CD14-positive monocyte (primary cell): ENCODE measurements at regions not wholly inside any gene's neighbourhood (a gene's known extent, or its start where the extent isn't known, plus 50 kb on each side); places are given as distances from the start of the nearest gene placed in this dataset.

Source experiments
- DNase-seq, 3 donors: peaks; one replicate each; pipeline ENCODE4 v3.0.0-alpha.2; 2011 to 2022
- H2AFZ ChIP-seq: 2 replicates; pipeline ENCODE4 v1.6.0; 2012; ENCODE audit warnings: mild to moderate bottlenecking, low read depth, low read length, inconsistent platforms; ENCODE audit not compliant: insufficient read depth, poor library complexity, severe bottlenecking
- H3K27ac ChIP-seq, 2 donors: 1 replicate in 1 of 2; 2 replicates in 1 of 2; pipeline ENCODE4 v1.5.1; 2012 to 2013; ENCODE audit warnings: low read length in 2 of 2, control low read depth in 1 of 2, inconsistent platforms in 1 of 2, low read depth in 1 of 2, mild to moderate bottlenecking in 1 of 2
- H3K27me3 ChIP-seq, 2 donors: one replicate each; pipeline versions ENCODE4 v1.6.0 to v1.6.1; 2011 to 2013; ENCODE audit warnings: low read length in 2 of 2; ENCODE audit not compliant: control insufficient read depth in 2 of 2, insufficient read depth in 2 of 2
- H3K36me3 ChIP-seq, 2 donors: replicated peaks in 1 of 2; 1 replicate in 1 of 2; 2 replicates in 1 of 2; pipeline versions ENCODE4 v1.5.1 to v1.6.1; 2012 to 2013; ENCODE audit warnings: low read length in 2 of 2, control low read depth in 1 of 2, inconsistent platforms in 1 of 2, mild to moderate bottlenecking in 1 of 2; ENCODE audit not compliant: insufficient read depth in 2 of 2, control insufficient read depth in 1 of 2
- H3K4me1 ChIP-seq, 2 donors: 1 replicate in 1 of 2; 2 replicates in 1 of 2; pipeline versions ENCODE4 v1.5.1 to v1.6.1; 2012 to 2013; ENCODE audit warnings: low read length in 2 of 2, control low read depth in 1 of 2, inconsistent platforms in 1 of 2, mild to moderate bottlenecking in 1 of 2, moderate library complexity in 1 of 2; ENCODE audit not compliant: insufficient read depth in 2 of 2, control insufficient read depth in 1 of 2
- H3K4me2 ChIP-seq: replicated peaks from 2 replicates; pipeline ENCODE3; 2012; ENCODE audit warnings: low read length, moderate library complexity, mild to moderate bottlenecking; ENCODE audit not compliant: poor library complexity, severe bottlenecking; ENCODE audit errors: extremely low read depth
- H3K4me3 ChIP-seq, 3 experiments: fragments of 200-600 bp in 1 of 3; sonication (generic) in 1 of 3; replicated peaks in 1 of 3; 1 replicate in 2 of 3; 2 replicates in 1 of 3; pipeline ENCODE4 v1.5.1; 2011 to 2013; ENCODE audit warnings: low read length in 3 of 3, mild to moderate bottlenecking in 3 of 3, control low read depth in 2 of 3, low read depth in 2 of 3, inconsistent platforms in 1 of 3, moderate library complexity in 1 of 3
- H3K79me2 ChIP-seq: 2 replicates; pipeline ENCODE4 v1.6.0; 2012; ENCODE audit warnings: mild to moderate bottlenecking, control low read depth, inconsistent platforms, low read length, moderate library complexity; ENCODE audit not compliant: insufficient read depth
- H3K9ac ChIP-seq: 2 replicates; pipeline ENCODE4 v1.6.0; 2017; ENCODE audit warnings: low read length, mild to moderate bottlenecking; ENCODE audit not compliant: insufficient read depth, poor library complexity, severe bottlenecking
- H3K9me3 ChIP-seq, 2 donors: replicated peaks in 1 of 2; 1 replicate in 1 of 2; 2 replicates in 1 of 2; pipeline versions ENCODE4 v1.5.1 to v1.6.1; 2012 to 2013; ENCODE audit warnings: low read length in 2 of 2, control low read depth in 1 of 2; ENCODE audit not compliant: control insufficient read depth in 1 of 2, insufficient read depth in 1 of 2
- H4K20me1 ChIP-seq: 2 replicates; pipeline ENCODE4 v1.6.0; 2012; ENCODE audit warnings: mild to moderate bottlenecking, low read length, control low read depth, moderate library complexity; ENCODE audit not compliant: insufficient read depth
- H3K27ac Mint-ChIP-seq, 7 donors: one replicate each; pipeline ENCODE4 v1.8.0; 2020; ENCODE audit warnings: mild to moderate bottlenecking in 7 of 7, mixed read lengths in 7 of 7, moderate library complexity in 6 of 7, inconsistent platforms in 2 of 7
- H3K27me3 Mint-ChIP-seq, 3 donors: one replicate each; pipeline ENCODE4 v1.8.0; 2021 to 2022; ENCODE audit warnings: low read depth in 3 of 3, mild to moderate bottlenecking in 3 of 3, mixed read lengths in 3 of 3, moderate library complexity in 3 of 3, inconsistent platforms in 1 of 3
- H3K36me3 Mint-ChIP-seq, 2 donors: one replicate each; pipeline ENCODE4 v1.8.0; 2020; ENCODE audit warnings: mixed read lengths in 2 of 2, inconsistent platforms in 1 of 2, mild to moderate bottlenecking in 1 of 2
- H3K4me1 Mint-ChIP-seq: one replicate; pipeline ENCODE4 v1.8.0; 2020; ENCODE audit warnings: mild to moderate bottlenecking, mixed read lengths
- H3K4me3 Mint-ChIP-seq, 2 donors: one replicate each; pipeline ENCODE4 v1.8.0; 2020; ENCODE audit warnings: mild to moderate bottlenecking in 2 of 2, mixed read lengths in 2 of 2, moderate library complexity in 1 of 2
- H3K9me3 Mint-ChIP-seq, 7 donors: one replicate each; pipeline ENCODE4 v1.8.0; 2020 to 2022; ENCODE audit warnings: mixed read lengths in 7 of 7, mild to moderate bottlenecking in 6 of 7, moderate library complexity in 6 of 7, inconsistent platforms in 2 of 7
- WGBS: methylation state at CpG from one replicate; pipeline ENCODE4 v1.1.5; 2013; ENCODE audit warnings: missing lambda C conversion rate; ENCODE audit not compliant: insufficient coverage; 5-methylcytosine and 5-hydroxymethylcytosine counted together
- intact Hi-C, 2 donors: fragments of 100-400 bp; cut with micrococcal nuclease; formaldehyde crosslinking; loops; one replicate each; pipeline versions ENCODE4 v1.15.0 to v1.15.1; 2023
- TF ChIP-seq, protein P1 (sequence below): fragments of 200-600 bp; IDR thresholded peaks from one replicate; pipeline ENCODE4 v1.8.0; 2022; ENCODE audit warnings: antibody characterized with exemption, mild to moderate bottlenecking

DNA sequence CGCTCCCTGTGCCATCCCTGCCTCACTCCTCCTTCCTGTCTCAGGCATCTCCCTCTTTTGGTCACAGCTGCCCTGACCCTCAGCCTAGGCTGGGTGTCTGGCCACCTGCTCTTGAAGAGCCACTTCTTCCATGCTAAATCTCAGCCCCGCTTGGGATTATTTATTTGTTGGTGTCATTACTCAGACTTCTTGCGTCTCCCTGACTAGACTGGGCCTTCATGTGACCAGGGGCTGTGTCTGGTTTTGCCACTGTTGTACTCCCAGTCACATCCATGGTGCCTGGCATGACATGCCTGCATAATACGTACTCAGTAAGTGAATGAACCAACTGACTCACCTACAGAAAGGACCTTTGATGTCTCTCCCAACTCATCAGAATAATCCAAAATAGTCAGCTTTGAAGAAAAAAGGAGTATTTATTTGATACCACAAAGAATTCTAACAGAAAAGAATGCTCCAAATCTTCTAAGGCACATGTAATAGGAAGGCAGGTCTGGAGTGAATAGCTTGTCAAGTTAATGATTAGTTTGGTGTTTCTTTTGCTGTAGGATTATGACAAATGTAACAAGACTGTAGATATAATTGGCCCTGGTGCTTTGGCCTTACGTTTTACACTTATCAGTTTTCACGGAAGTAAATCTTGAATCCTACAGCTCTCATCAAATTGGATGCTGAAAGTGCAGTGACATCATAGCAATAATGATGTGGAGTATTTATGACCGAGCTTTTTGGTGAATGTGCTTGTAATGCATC, 84.0 kb downstream of the ALOX5AP start:
- Mint-ChIP-seq H3K4me1 (peaks cover 14% of the 10 kb centered on the region), H3K36me3 (no peaks in the 10 kb centered on the region), H3K4me3 (no peak overlapping the region), H3K27me3 (peaks cover 2 to 7% (median 2%) of the 10 kb centered on the region in 3 donors), H3K9me3 (no peaks in the 10 kb centered on the region), H3K27ac (no peak overlapping the region)
- Histone ChIP-seq H3K36me3 (no peaks in the 10 kb centered on the region), H3K4me1 (peaks cover 16 to 18% of the 10 kb centered on the region in 2 donors), H4K20me1 (no peaks in the 10 kb centered on the region), H3K9me3 (no peaks in the 10 kb centered on the region), H3K79me2 (no peaks in the 10 kb centered on the region), H3K9ac (no peak overlapping the region), H2AFZ (no peak overlapping the region), H3K4me3 (no peak overlapping the region), H3K4me2 (no peak overlapping the region), H3K27ac (no peak overlapping the region), H3K27me3 (no peaks in the 10 kb centered on the region)
- intact Hi-C loops, result no loop called here
- DNase-seq, result no peak
- WGBS, result 95% methylated on average over 6 of the region's 7 CpGs
- TF ChIP-seq, protein P1, sequence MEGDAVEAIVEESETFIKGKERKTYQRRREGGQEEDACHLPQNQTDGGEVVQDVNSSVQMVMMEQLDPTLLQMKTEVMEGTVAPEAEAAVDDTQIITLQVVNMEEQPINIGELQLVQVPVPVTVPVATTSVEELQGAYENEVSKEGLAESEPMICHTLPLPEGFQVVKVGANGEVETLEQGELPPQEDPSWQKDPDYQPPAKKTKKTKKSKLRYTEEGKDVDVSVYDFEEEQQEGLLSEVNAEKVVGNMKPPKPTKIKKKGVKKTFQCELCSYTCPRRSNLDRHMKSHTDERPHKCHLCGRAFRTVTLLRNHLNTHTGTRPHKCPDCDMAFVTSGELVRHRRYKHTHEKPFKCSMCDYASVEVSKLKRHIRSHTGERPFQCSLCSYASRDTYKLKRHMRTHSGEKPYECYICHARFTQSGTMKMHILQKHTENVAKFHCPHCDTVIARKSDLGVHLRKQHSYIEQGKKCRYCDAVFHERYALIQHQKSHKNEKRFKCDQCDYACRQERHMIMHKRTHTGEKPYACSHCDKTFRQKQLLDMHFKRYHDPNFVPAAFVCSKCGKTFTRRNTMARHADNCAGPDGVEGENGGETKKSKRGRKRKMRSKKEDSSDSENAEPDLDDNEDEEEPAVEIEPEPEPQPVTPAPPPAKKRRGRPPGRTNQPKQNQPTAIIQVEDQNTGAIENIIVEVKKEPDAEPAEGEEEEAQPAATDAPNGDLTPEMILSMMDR, result no peak

DNA sequence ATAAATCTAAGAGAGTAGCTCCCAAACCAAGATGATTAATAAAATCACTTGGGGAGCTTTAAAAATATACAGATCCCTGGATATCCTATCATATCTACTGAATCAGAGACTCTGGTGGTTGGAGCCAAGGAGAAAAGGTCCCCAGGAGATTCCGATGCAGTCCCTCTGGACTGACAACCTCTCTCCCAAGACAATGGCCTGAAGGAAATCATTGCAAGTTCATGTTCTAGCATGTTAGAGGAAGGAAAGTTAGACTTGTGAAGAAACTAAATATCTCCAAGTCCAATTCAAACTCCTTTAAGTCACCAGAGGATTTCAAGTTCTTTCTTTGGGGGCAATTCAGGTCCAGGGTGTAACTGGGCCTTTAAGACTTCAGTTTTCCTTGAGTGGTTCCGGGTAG, 84.7 kb upstream of the MEDAG start:
- Histone ChIP-seq H3K9me3 (no peaks in the 10 kb centered on the region), H2AFZ (no peak overlapping the region), H3K4me2 (no peak overlapping the region), H3K36me3 (no peaks in the 10 kb centered on the region), H4K20me1 (no peaks in the 10 kb centered on the region), H3K4me1 (peaks cover 13 to 15% of the 10 kb centered on the region in 2 donors), H3K27me3 (no peaks in the 10 kb centered on the region), H3K27ac (no peak overlapping the region), H3K79me2 (no peaks in the 10 kb centered on the region), H3K4me3 (no peak overlapping the region), H3K9ac (no peak overlapping the region)
- no peaks in the 10 kb centered on the region for H3K9me3 Mint-ChIP-seq
- no peaks in the 10 kb centered on the region for H3K36me3 Mint-ChIP-seq
- 100% methylated on average over 1 of the region's 2 CpGs for WGBS
- H3K4me3 Mint-ChIP-seq, result no peak overlapping the region
- H3K27me3 Mint-ChIP-seq, result peaks cover 2 to 12% (median 9%) of the 10 kb centered on the region in 3 donors
- no peak for DNase-seq
- peaks cover 13% of the 10 kb centered on the region for H3K4me1 Mint-ChIP-seq
- no peak overlapping the region for H3K27ac Mint-ChIP-seq
- TF ChIP-seq, protein P1, result no peak
- intact Hi-C loops, result no loop called here
